Activated T-helper 2 cell treated with anti-CD3 and anti-CD28 coated beads, Interferon-gamma antibody, Interleukin-2, Interleukin-4, amounts not matched to agents 10 μg/mL and 5 μg/mL and 100 μg/mL, durations not matched to agents 14 hours and 24 hours and 36 hours (primary cell): ENCODE measurements at regions not wholly inside any gene's neighbourhood (a gene's known extent, or its start where the extent isn't known, plus 50 kb on each side); places are given as distances from the start of the nearest gene placed in this dataset.
"Not testable (repeated sequence)": the region's sequence is repeated elsewhere in the genome, so short reads cannot be mapped to it uniquely, and the experiment has no call there.

Experiments used
- DNase-seq: peaks from one replicate; pipeline ENCODE4 v3.0.0; 2021; ENCODE audit warnings: low spot score
- H3K27ac Mint-ChIP-seq: one replicate; pipeline ENCODE4 v1.8.0; 2021; ENCODE audit warnings: mixed read lengths
- H3K27me3 Mint-ChIP-seq: one replicate; pipeline ENCODE4 v1.8.0; 2021; ENCODE audit warnings: low read depth, mixed read lengths
- H3K36me3 Mint-ChIP-seq: one replicate; pipeline ENCODE4 v1.8.0; 2021; ENCODE audit warnings: low read depth, mixed read lengths
- H3K4me1 Mint-ChIP-seq: one replicate; pipeline ENCODE4 v1.8.0; 2021; ENCODE audit warnings: low read depth, mixed read lengths
- H3K4me3 Mint-ChIP-seq: one replicate; pipeline ENCODE4 v1.8.0; 2021; ENCODE audit warnings: low read depth, mild to moderate bottlenecking, moderate library complexity, mixed read lengths
- H3K9me3 Mint-ChIP-seq: one replicate; pipeline ENCODE4 v1.8.0; 2021; ENCODE audit warnings: mixed read lengths
- intact Hi-C: fragments of 100-400 bp; cut with micrococcal nuclease; formaldehyde crosslinking; loops from one replicate; pipeline ENCODE4 v1.15.1; 2023

GRCh38 chr11:54797906-54798305 lies 91.3 kb downstream of the OR4A5 start:
- H3K4me1 Mint-ChIP-seq, intact Hi-C loops, DNase-seq, H3K27me3 Mint-ChIP-seq, H3K4me3 Mint-ChIP-seq, H3K27ac Mint-ChIP-seq, H3K36me3 Mint-ChIP-seq: not testable (repeated sequence)
- H3K9me3 Mint-ChIP-seq = peaks cover 89% of the 10 kb centered on the region

DNA sequence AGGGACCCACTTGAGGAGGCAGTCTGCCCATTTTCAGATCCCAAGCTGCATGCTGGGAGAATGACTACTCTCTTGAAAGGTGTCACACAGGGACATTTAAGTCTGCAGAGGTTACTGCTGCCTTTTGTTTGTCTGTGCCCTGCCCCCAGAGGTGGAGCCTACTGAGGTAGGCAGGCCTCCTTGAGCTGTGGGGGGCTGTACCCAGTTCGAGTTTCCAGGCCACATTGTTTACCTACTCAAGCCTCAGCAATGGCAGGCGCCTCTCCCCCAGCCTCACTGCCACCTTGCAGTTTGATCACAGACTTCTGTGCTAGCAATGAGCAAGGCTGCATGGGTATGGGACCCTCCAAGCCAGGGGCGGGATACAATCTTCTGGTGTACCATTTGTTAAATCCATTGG lies 126.0 kb downstream of the OR4A5 start:
- H3K36me3 Mint-ChIP-seq = no peaks in the 10 kb centered on the region
- H3K27me3 Mint-ChIP-seq = no peaks in the 10 kb centered on the region
- H3K4me3 Mint-ChIP-seq = no peak overlapping the region
- H3K9me3 Mint-ChIP-seq = peaks cover 65% of the 10 kb centered on the region
- no peaks in the 10 kb centered on the region for H3K4me1 Mint-ChIP-seq
- no peak overlapping the region for H3K27ac Mint-ChIP-seq
- no peak for DNase-seq
- intact Hi-C loops = no loop called here

DNA sequence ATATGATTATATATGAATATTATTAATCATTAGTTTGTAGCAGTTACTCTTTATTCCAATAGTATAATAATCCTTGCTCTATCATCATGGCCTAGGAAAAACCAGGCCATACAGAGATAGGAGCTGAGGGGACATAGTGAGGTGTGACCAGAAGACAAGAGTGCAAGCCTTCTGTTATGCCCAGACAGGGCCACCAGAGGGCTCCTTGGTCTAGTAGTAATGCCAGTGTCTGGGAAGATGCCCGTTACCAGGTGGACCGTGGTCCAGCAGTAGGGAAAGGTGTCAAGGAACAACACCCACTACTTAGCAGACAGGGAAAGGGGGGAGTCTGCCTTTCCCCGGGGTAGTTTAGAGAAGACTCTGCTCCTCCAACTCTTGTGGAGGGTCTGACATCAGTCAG lies 148.4 kb downstream of the OR4A5 start:
- H3K27ac Mint-ChIP-seq, intact Hi-C loops, H3K4me1 Mint-ChIP-seq, H3K36me3 Mint-ChIP-seq, H3K27me3 Mint-ChIP-seq, H3K4me3 Mint-ChIP-seq, DNase-seq: not testable (repeated sequence)
- peaks cover 71% of the 10 kb centered on the region for H3K9me3 Mint-ChIP-seq
